ENCODE measurements at regions not wholly inside any gene's neighbourhood (a gene's known extent, or its start where the extent isn't known, plus 50 kb on each side); places are given as distances from the start of the nearest gene placed in this dataset.

GRCh38 chr20:40189621-40190020 lies 499.4 kb downstream of the MAFB start:
- in situ Hi-C loops (cut with MboI) = no loop called here
- no peaks in the 10 kb centered on the region for H3K9me3 ChIP-seq (ENCODE audit: low read depth)
- no peaks in the 10 kb centered on the region for H3K79me2 ChIP-seq (ENCODE audit: insufficient read depth)
- WGBS, 2 experiments (ENCODE audit: low coverage in 1 of 2, low lambda C conversion rate in 2 of 2, missing lambda C conversion rate in 2 of 2) = 7 to 11% methylated on average over 2 of the region's 2 CpGs
- H4K20me1 ChIP-seq (ENCODE audit: insufficient read depth) = no peaks in the 10 kb centered on the region
- no peaks in the 10 kb centered on the region for H3K9me2 ChIP-seq (ENCODE audit: insufficient read depth)
- H3K27ac ChIP-seq = no peak overlapping the region
- H3K36me3 ChIP-seq (ENCODE audit: low read depth) = no peaks in the 10 kb centered on the region
- H2AFZ ChIP-seq = no peak overlapping the region
- H3K27me3 ChIP-seq (replicated peaks; ENCODE audit: insufficient read depth) = no peaks in the 10 kb centered on the region
- TF ChIP-seq EZH2phosphoT487 (IDR thresholded peaks at IDR 0.05; ENCODE audit: insufficient read depth, low read depth) = no peak
- no peak for TF ChIP-seq EZH2 (IDR thresholded peaks at IDR 0.05; ENCODE audit: insufficient read depth, poor library complexity, severe bottlenecking)
- peak; percentile 45 for DNase-seq
- H3K4me3 ChIP-seq = no peak overlapping the region
- no peak overlapping the region for H3K9ac ChIP-seq
- H3K4me1 ChIP-seq (ENCODE audit: insufficient read depth) = no peaks in the 10 kb centered on the region
- H3K4me2 ChIP-seq (ENCODE audit: unreplicated experiment) = no peak overlapping the region
- H3F3A ChIP-seq (ENCODE audit: insufficient read depth) = no peaks in the 10 kb centered on the region

- H3K4me1 ChIP-seq (ENCODE audit: insufficient read depth) = no peaks in the 10 kb centered on the region
- H3K27me3 ChIP-seq (replicated peaks; ENCODE audit: insufficient read depth) = no peaks in the 10 kb centered on the region
- TF ChIP-seq EZH2 (IDR thresholded peaks at IDR 0.05; ENCODE audit: insufficient read depth, poor library complexity, severe bottlenecking) = no peak
- no peak for TF ChIP-seq EZH2phosphoT487 (IDR thresholded peaks at IDR 0.05; ENCODE audit: insufficient read depth, low read depth)
- no peak overlapping the region for H2AFZ ChIP-seq
- no peak overlapping the region for H3K9ac ChIP-seq
- H3K36me3 ChIP-seq (ENCODE audit: low read depth) = no peaks in the 10 kb centered on the region
- no peaks in the 10 kb centered on the region for H3K9me3 ChIP-seq (ENCODE audit: low read depth)
- H3K4me3 ChIP-seq = no peak overlapping the region
- WGBS, 2 experiments (ENCODE audit: low coverage in 1 of 2, low lambda C conversion rate in 2 of 2, missing lambda C conversion rate in 2 of 2) = 46 to 52% methylated on average over 2 of the region's 2 CpGs
- no peaks in the 10 kb centered on the region for H4K20me1 ChIP-seq (ENCODE audit: insufficient read depth)
- in situ Hi-C loops (cut with MboI) = no loop called here
- no peak overlapping the region for H3K4me2 ChIP-seq (ENCODE audit: unreplicated experiment)
- H3K9me2 ChIP-seq (ENCODE audit: insufficient read depth) = no peaks in the 10 kb centered on the region
- no peak for DNase-seq
- no peaks in the 10 kb centered on the region for H3F3A ChIP-seq (ENCODE audit: insufficient read depth)
- no peaks in the 10 kb centered on the region for H3K79me2 ChIP-seq (ENCODE audit: insufficient read depth)
- H3K27ac ChIP-seq = no peak overlapping the region
Observed at GRCh38 chr20:40188319-40188718, 500.7 kb downstream of the MAFB start.

GRCh38 chr20:40186826-40187225 lies 502.2 kb downstream of the MAFB start:
- H3K27me3 ChIP-seq (replicated peaks; ENCODE audit: insufficient read depth) = no peaks in the 10 kb centered on the region
- in situ Hi-C loops (cut with MboI) = no loop called here
- 42 to 47% methylated on average over 2 of the region's 2 CpGs for WGBS, 2 experiments (ENCODE audit: low coverage in 1 of 2, low lambda C conversion rate in 2 of 2, missing lambda C conversion rate in 2 of 2)
- no peak overlapping the region for H3K27ac ChIP-seq
- H3K4me1 ChIP-seq (ENCODE audit: insufficient read depth) = no peaks in the 10 kb centered on the region
- H4K20me1 ChIP-seq (ENCODE audit: insufficient read depth) = no peaks in the 10 kb centered on the region
- H3K9ac ChIP-seq = no peak overlapping the region
- H3K79me2 ChIP-seq (ENCODE audit: insufficient read depth) = no peaks in the 10 kb centered on the region
- no peaks in the 10 kb centered on the region for H3K9me2 ChIP-seq (ENCODE audit: insufficient read depth)
- no peaks in the 10 kb centered on the region for H3K36me3 ChIP-seq (ENCODE audit: low read depth)
- TF ChIP-seq EZH2 (IDR thresholded peaks at IDR 0.05; ENCODE audit: insufficient read depth, poor library complexity, severe bottlenecking) (no peak), EZH2phosphoT487 (IDR thresholded peaks at IDR 0.05; ENCODE audit: insufficient read depth, low read depth) (no peak)
- no peak overlapping the region for H2AFZ ChIP-seq
- no peaks in the 10 kb centered on the region for H3F3A ChIP-seq (ENCODE audit: insufficient read depth)
- no peaks in the 10 kb centered on the region for H3K9me3 ChIP-seq (ENCODE audit: low read depth)
- H3K4me3 ChIP-seq = no peak overlapping the region
- DNase-seq = no peak
- no peak overlapping the region for H3K4me2 ChIP-seq (ENCODE audit: unreplicated experiment)

GRCh38 chr20:40181676-40182075 lies 507.4 kb downstream of the MAFB start:
- in situ Hi-C loops (cut with MboI) = no loop called here
- no peak overlapping the region for H3K27ac ChIP-seq
- H3K36me3 ChIP-seq (ENCODE audit: low read depth) = no peaks in the 10 kb centered on the region
- TF ChIP-seq EZH2 (IDR thresholded peaks at IDR 0.05; ENCODE audit: insufficient read depth, poor library complexity, severe bottlenecking) (no peak), EZH2phosphoT487 (IDR thresholded peaks at IDR 0.05; ENCODE audit: insufficient read depth, low read depth) (no peak)
- H2AFZ ChIP-seq = no peak overlapping the region
- H3K9me2 ChIP-seq (ENCODE audit: insufficient read depth) = no peaks in the 10 kb centered on the region
- no peak overlapping the region for H3K4me2 ChIP-seq (ENCODE audit: unreplicated experiment)
- WGBS, 2 experiments (ENCODE audit: low coverage in 1 of 2, low lambda C conversion rate in 2 of 2, missing lambda C conversion rate in 2 of 2) = 3 to 7% methylated on average over 3 of the region's 3 CpGs
- no peaks in the 10 kb centered on the region for H3K4me1 ChIP-seq (ENCODE audit: insufficient read depth)
- H3K27me3 ChIP-seq (replicated peaks; ENCODE audit: insufficient read depth) = no peaks in the 10 kb centered on the region
- no peak for DNase-seq
- H4K20me1 ChIP-seq (ENCODE audit: insufficient read depth) = no peaks in the 10 kb centered on the region
- no peak overlapping the region for H3K4me3 ChIP-seq
- H3K9me3 ChIP-seq (ENCODE audit: low read depth) = no peaks in the 10 kb centered on the region
- no peaks in the 10 kb centered on the region for H3F3A ChIP-seq (ENCODE audit: insufficient read depth)
- H3K9ac ChIP-seq = no peak overlapping the region
- H3K79me2 ChIP-seq (ENCODE audit: insufficient read depth) = no peaks in the 10 kb centered on the region
